Transverse colon (tissue), 4 donors: ENCODE measurements at regions not wholly inside any gene's neighbourhood (a gene's known extent, or its start where the extent isn't known, plus 50 kb on each side); places are given as distances from the start of the nearest gene placed in this dataset.

Experiments
- DNase-seq: peaks from one replicate; pipeline ENCODE4 v3.0.0-alpha.2; 2019
- H3K27ac ChIP-seq, 4 donors: fragments of 200-600 bp; sonication (generic); 2 replicates each; pipeline ENCODE4 v1.5.1; 2016 to 2018; ENCODE audit warnings: inconsistent platforms in 4 of 4
- H3K27me3 ChIP-seq: fragments of 200-600 bp; sonication (generic); 2 replicates; pipeline ENCODE4 v1.5.1; 2017; ENCODE audit warnings: inconsistent platforms
- H3K36me3 ChIP-seq, 4 donors: fragments of 200-600 bp; sonication (generic); 2 replicates each; pipeline ENCODE4 v1.5.1; 2017 to 2019; ENCODE audit warnings: inconsistent platforms in 4 of 4
- H3K4me1 ChIP-seq, 4 donors: fragments of 200-600 bp; sonication (generic); 2 replicates each; pipeline ENCODE4 v1.5.1; 2017 to 2020; ENCODE audit warnings: inconsistent platforms in 4 of 4
- H3K4me3 ChIP-seq, 4 donors: fragments of 200-600 bp; sonication (generic); 1 replicate in 1 of 4; 2 replicates in 3 of 4; pipeline versions ENCODE4 v1.5.1 to v1.6.1; 2017 to 2019; ENCODE audit warnings: inconsistent platforms in 4 of 4
- H3K9me3 ChIP-seq, 2 donors: fragments of 200-600 bp; sonication (generic); 2 replicates each; pipeline ENCODE4 v1.5.1; 2017 to 2019; ENCODE audit warnings: inconsistent platforms in 2 of 2
- EP300 ChIP-seq: sonication (generic); formaldehyde crosslinking; IDR thresholded peaks from one replicate; pipeline ENCODE4 v1.6.1; 2017; ENCODE audit warnings: antibody characterized with exemption, low read depth
- POLR2A ChIP-seq: fragments of 450-650 bp; IDR thresholded peaks from one replicate; pipeline ENCODE4 v1.6.1; 2016; ENCODE audit warnings: antibody characterized with exemption, mild to moderate bottlenecking, moderate library complexity
- POLR2AphosphoS5 ChIP-seq, 3 donors: sonication (generic); formaldehyde crosslinking; IDR thresholded peaks; one replicate each; pipeline ENCODE4 v1.6.1; 2016; ENCODE audit warnings: antibody characterized with exemption in 3 of 3
- WGBS, 2 donors: methylation state at CpG; one replicate each; pipeline ENCODE4 v1.1.5; 2018; ENCODE audit warnings: low coverage in 1 of 2; 5-methylcytosine and 5-hydroxymethylcytosine counted together
- in situ Hi-C, 4 donors: fragments of 200-750 bp; cut with MboI; loops; one replicate each; pipeline versions ENCODE4 v1.15.0 to v1.15.1; 2017; ENCODE audit warnings: low sequenced_read_pairs in 3 of 4, low pct_ligation_motif_present in 1 of 4, low pct_unique_long_range_greater_than_20kb in 1 of 4
- intact Hi-C: fragments of 100-400 bp; cut with DNase I; formaldehyde crosslinking; loops from one replicate; pipeline ENCODE4 v1.15.1; 2023; ENCODE audit warnings: low total_unique reads
- TF ChIP-seq, protein P1 (sequence below), 5 experiments: fragments of 200-600 bp in 3 of 5; fragments of 450-650 bp in 2 of 5; sonication (generic) in 3 of 5; IDR thresholded peaks; 1 replicate in 2 of 5; 2 replicates in 3 of 5; pipeline ENCODE4 v1.5.1; 2016 to 2017; ENCODE audit warnings: antibody characterized with exemption in 5 of 5, inconsistent platforms in 3 of 5, mild to moderate bottlenecking in 2 of 5, moderate library complexity in 1 of 5

DNA sequence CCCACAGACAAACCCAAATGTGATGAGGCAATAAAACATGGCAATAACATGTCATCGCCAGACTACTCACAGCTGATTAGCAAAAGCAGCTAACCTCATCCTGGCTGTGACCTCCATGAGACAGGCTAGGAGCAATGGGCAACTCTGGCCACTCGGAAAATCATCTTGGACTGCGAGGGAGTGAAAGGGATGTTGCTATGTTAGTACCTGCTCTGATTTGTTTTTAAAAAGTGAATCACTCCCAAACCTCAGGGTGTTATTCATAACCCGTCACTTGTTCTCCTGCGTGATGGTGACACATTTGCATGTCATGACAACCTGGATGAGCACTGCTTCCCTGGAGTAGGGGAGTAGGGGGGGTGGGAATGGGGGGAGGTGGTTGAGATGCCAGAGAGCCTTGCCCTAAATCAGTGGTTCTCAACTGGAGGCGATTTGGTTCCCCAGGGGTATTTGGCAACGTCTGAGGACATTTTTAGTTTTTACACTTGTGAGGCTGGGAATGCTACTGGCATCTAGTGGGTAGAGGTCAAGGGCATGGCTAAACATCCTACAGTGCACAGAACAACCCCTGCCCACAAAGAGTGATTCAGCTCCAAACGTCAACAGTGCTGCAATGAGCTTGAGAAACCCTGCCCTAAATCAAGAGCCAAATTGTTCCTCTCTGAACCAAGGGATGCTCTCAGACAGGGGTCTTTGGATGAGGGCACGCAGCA lies 241.7 kb downstream of the SOX9 start:
- no peaks in the 10 kb centered on the region for H3K4me1 ChIP-seq
- no peak overlapping the region for H3K4me3 ChIP-seq
- H3K36me3 ChIP-seq, result no peaks in the 10 kb centered on the region
- no peak overlapping the region for H3K27ac ChIP-seq
- intact Hi-C loops, result no loop called here
- in situ Hi-C loops, result no loop called here
- 65 to 77% methylated on average over 4 to 9 of the region's 9 CpGs for WGBS, 2 donors
- DNase-seq, result no peak
- no peaks in the 10 kb centered on the region for H3K9me3 ChIP-seq
- H3K27me3 ChIP-seq, result no peaks in the 10 kb centered on the region
- no peak for TF ChIP-seq POLR2AphosphoS5 (IDR thresholded peaks at IDR 0.05)
- no peak for TF ChIP-seq POLR2A

DNA sequence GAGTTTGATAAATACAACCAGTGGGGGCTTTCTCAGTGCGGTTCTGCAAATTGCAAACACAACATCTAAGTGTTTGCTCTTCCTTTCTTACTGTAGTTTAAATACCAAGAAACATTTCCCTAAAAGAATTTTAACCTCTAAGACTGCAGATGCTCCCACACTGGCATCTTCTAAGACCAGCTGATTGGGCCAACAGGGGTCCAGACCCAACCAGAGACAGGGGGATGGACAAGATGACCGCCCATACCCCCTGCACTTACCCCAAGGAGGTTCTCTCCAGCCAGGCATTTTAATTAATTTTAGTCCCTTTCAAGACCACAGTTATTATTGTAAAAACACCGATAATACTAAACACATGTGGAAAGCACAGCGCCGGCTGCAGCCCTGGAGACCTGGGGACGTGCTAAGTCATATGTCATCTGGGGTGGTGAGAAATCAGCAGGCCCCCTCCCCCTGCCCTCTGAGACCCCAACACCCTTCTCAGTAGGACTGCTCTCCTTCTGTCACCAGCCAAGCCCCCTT lies 242.3 kb downstream of the SOX9 start:
- 67 to 82% methylated on average over 1 to 6 of the region's 6 CpGs for WGBS, 2 donors
- intact Hi-C loops (no loop called here), in situ Hi-C loops (no loop called here)
- Histone ChIP-seq H3K4me3 (no peak overlapping the region), H3K9me3 (no peaks in the 10 kb centered on the region), H3K27me3 (no peaks in the 10 kb centered on the region), H3K27ac (no peak overlapping the region), H3K36me3 (no peaks in the 10 kb centered on the region), H3K4me1 (no peaks in the 10 kb centered on the region)
- TF ChIP-seq EP300 (no peak), POLR2AphosphoS5 (IDR thresholded peaks at IDR 0.05) (no peak), POLR2A (no peak)
- TF ChIP-seq, protein P1, sequence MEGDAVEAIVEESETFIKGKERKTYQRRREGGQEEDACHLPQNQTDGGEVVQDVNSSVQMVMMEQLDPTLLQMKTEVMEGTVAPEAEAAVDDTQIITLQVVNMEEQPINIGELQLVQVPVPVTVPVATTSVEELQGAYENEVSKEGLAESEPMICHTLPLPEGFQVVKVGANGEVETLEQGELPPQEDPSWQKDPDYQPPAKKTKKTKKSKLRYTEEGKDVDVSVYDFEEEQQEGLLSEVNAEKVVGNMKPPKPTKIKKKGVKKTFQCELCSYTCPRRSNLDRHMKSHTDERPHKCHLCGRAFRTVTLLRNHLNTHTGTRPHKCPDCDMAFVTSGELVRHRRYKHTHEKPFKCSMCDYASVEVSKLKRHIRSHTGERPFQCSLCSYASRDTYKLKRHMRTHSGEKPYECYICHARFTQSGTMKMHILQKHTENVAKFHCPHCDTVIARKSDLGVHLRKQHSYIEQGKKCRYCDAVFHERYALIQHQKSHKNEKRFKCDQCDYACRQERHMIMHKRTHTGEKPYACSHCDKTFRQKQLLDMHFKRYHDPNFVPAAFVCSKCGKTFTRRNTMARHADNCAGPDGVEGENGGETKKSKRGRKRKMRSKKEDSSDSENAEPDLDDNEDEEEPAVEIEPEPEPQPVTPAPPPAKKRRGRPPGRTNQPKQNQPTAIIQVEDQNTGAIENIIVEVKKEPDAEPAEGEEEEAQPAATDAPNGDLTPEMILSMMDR (IDR thresholded peaks at IDR 0.05), result no peak
- DNase-seq, result no peak

DNA sequence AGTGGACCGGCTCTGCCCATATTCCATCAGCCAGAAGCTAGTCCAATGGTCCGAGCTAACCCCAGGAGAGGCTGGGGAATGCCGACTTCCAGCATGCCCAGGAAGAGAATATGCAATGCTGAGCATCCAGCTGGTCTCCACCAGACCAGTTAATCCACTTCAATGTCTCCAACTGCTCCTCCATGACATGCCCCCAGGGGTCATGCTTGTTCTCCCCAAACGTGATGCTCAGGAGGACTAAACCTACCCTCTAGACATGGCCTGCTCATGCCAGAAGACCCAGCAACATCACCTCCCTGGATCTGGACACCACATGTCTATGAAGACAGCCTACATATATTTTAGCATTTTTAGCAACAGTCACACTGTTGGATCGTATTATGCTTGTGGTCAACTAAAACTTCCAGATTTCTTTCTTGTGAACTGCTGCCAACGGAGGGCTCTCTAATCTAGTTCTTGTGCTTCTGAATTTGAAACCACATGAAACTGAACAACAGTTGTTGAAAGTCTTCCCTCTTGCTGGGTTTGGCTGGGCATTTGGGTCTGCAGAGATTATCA lies 245.1 kb downstream of the SOX9 start:
- intact Hi-C loops, result no loop called here
- no peaks in the 10 kb centered on the region for H3K27me3 ChIP-seq
- H3K27ac ChIP-seq, result no peak overlapping the region
- no peaks in the 10 kb centered on the region for H3K9me3 ChIP-seq
- TF ChIP-seq, protein P1 (IDR thresholded peaks at IDR 0.05), result no peak
- no peak for TF ChIP-seq POLR2AphosphoS5 (IDR thresholded peaks at IDR 0.05)
- TF ChIP-seq EP300, result no peak
- no peak for TF ChIP-seq POLR2A
- no peaks in the 10 kb centered on the region for H3K4me1 ChIP-seq
- H3K36me3 ChIP-seq, result no peaks in the 10 kb centered on the region
- in situ Hi-C loops, result no loop called here
- no peak for DNase-seq
- WGBS, 2 donors, result 80 to 100% methylated on average over 2 to 6 of the region's 6 CpGs
- no peak overlapping the region for H3K4me3 ChIP-seq

DNA sequence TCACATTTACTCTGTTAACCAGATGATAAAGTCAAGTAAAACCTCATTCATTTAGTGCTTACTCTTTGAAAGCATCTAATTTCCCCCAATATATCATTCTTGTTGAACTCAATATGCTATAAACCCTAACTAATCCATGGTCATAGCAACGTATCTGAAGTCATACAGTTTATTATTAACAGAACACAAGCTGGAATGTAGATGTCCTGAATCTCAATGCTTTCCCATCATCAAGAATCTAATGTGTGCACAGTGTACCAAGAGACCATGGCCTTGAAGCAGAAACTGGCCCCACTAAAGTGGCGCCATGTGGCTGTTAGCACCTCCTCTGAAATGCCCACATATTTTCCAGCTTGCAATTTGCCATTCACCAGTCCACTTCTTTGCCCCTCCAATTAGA lies 245.8 kb downstream of the SOX9 start:
- Histone ChIP-seq H3K27ac (no peak overlapping the region), H3K9me3 (no peaks in the 10 kb centered on the region), H3K27me3 (no peaks in the 10 kb centered on the region), H3K4me3 (no peak overlapping the region), H3K36me3 (no peaks in the 10 kb centered on the region), H3K4me1 (no peaks in the 10 kb centered on the region)
- intact Hi-C loops (no loop called here), in situ Hi-C loops (no loop called here)
- TF ChIP-seq, protein P1 (IDR thresholded peaks at IDR 0.05), result no peak
- 87 to 91% methylated on average over 1 to 2 of the region's 2 CpGs for WGBS, 2 donors
- no peak for DNase-seq
